Liver (tissue), 8 donors: ENCODE measurements at regions not wholly inside any gene's neighbourhood (a gene's known extent, or its start where the extent isn't known, plus 50 kb on each side); places are given as distances from the start of the nearest gene placed in this dataset.

Source experiments
- DNase-seq: peaks from one replicate; pipeline ENCODE4 v3.0.0-alpha.2; 2017; ENCODE audit warnings: low spot score
- H3K27ac ChIP-seq, 2 donors: one replicate each; pipeline ENCODE4 v1.7.0; 2013; ENCODE audit warnings: inconsistent platforms in 2 of 2, low read length in 2 of 2, control low read depth in 1 of 2, low read depth in 1 of 2, mild to moderate bottlenecking in 1 of 2
- H3K27me3 ChIP-seq, 4 donors: one replicate each; pipeline versions ENCODE4 v1.6.1 to v1.7.0; 2013; ENCODE audit warnings: low read length in 3 of 4, inconsistent platforms in 1 of 4, mild to moderate bottlenecking in 1 of 4, moderate library complexity in 1 of 4; ENCODE audit not compliant: control insufficient read depth in 4 of 4, insufficient read depth in 4 of 4
- H3K36me3 ChIP-seq, 4 donors: one replicate each; pipeline versions ENCODE4 v1.6.1 to v1.7.0; 2013; ENCODE audit warnings: low read length in 3 of 4, mild to moderate bottlenecking in 3 of 4, low read depth in 1 of 4, moderate library complexity in 1 of 4; ENCODE audit not compliant: control insufficient read depth in 4 of 4, insufficient read depth in 3 of 4
- H3K4me1 ChIP-seq, 4 donors: one replicate each; pipeline versions ENCODE4 v1.6.1 to v1.7.0; 2013; ENCODE audit warnings: low read length in 3 of 4, mild to moderate bottlenecking in 3 of 4, moderate library complexity in 1 of 4; ENCODE audit not compliant: control insufficient read depth in 4 of 4, insufficient read depth in 4 of 4
- H3K4me3 ChIP-seq, 3 donors: one replicate each; pipeline versions ENCODE4 v1.6.1 to v1.7.0; 2013; ENCODE audit warnings: low read length in 3 of 3, control low read depth in 1 of 3, low read depth in 1 of 3, mild to moderate bottlenecking in 1 of 3
- H3K9ac ChIP-seq, 2 donors: one replicate each; pipeline ENCODE4 v1.7.0; 2013; ENCODE audit warnings: low read length in 2 of 2, mild to moderate bottlenecking in 2 of 2, moderate library complexity in 2 of 2, control low read depth in 1 of 2, low read depth in 1 of 2
- H3K9me3 ChIP-seq, 4 donors: one replicate each; pipeline versions ENCODE4 v1.6.1 to v1.7.0; 2013; ENCODE audit warnings: low read length in 3 of 4; ENCODE audit not compliant: control insufficient read depth in 4 of 4
- CTCF ChIP-seq: fragments of 150-350 bp; IDR thresholded peaks from 2 replicates; pipeline ENCODE4 v1.5.1; 2017; ENCODE audit warnings: improper control_type of control experiment, low read depth, low read length; ENCODE audit not compliant: missing input control
- EGR1 ChIP-seq, 2 donors: IDR thresholded peaks; 2 replicates each; pipeline ENCODE4 v1.6.1; 2016 to 2018; ENCODE audit warnings: antibody characterized with exemption in 2 of 2, low read depth in 2 of 2
- FOXA1 ChIP-seq: IDR thresholded peaks from 2 replicates; pipeline ENCODE4 v1.6.1; 2016; ENCODE audit warnings: antibody characterized with exemption
- GABPA ChIP-seq, 2 donors: IDR thresholded peaks in 1 of 2; conservative IDR thresholded peaks in 1 of 2; 2 replicates each; pipeline ENCODE4 v1.6.1; 2016; ENCODE audit warnings: antibody characterized with exemption in 2 of 2, mild to moderate bottlenecking in 1 of 2, moderate library complexity in 1 of 2
- HNF4A ChIP-seq, 2 donors: conservative IDR thresholded peaks; 2 replicates each; pipeline ENCODE4 v1.6.1; 2016; ENCODE audit warnings: antibody characterized with exemption in 2 of 2, mild to moderate bottlenecking in 2 of 2
- HNF4G ChIP-seq: IDR thresholded peaks from 2 replicates; pipeline ENCODE4 v1.6.1; 2016; ENCODE audit warnings: antibody characterized with exemption
- JUND ChIP-seq, 2 donors: IDR thresholded peaks; 2 replicates each; pipeline ENCODE4 v1.6.1; 2016; ENCODE audit warnings: antibody characterized with exemption in 2 of 2
- RAD21 ChIP-seq, 2 donors: IDR thresholded peaks; 2 replicates each; pipeline ENCODE4 v1.6.1; 2016; ENCODE audit warnings: antibody characterized with exemption in 2 of 2, mild to moderate bottlenecking in 2 of 2
- RXRA ChIP-seq, 2 donors: IDR thresholded peaks; 2 replicates each; pipeline ENCODE4 v1.6.1; 2017 to 2018; ENCODE audit warnings: antibody characterized with exemption in 2 of 2, mild to moderate bottlenecking in 1 of 2
- SP1 ChIP-seq: IDR thresholded peaks from 2 replicates; pipeline ENCODE4 v1.6.1; 2018; ENCODE audit warnings: antibody characterized with exemption, mild to moderate bottlenecking
- TAF1 ChIP-seq: conservative IDR thresholded peaks from 2 replicates; pipeline ENCODE4 v1.6.1; 2016; ENCODE audit warnings: antibody characterized with exemption, mild to moderate bottlenecking
- YY1 ChIP-seq: IDR thresholded peaks from 2 replicates; pipeline ENCODE4 v1.6.1; 2016; ENCODE audit warnings: antibody characterized with exemption, mild to moderate bottlenecking
- ZBTB33 ChIP-seq: IDR thresholded peaks from 2 replicates; pipeline ENCODE4 v1.6.1; 2016; ENCODE audit warnings: antibody characterized with exemption
- WGBS: extraction: QIAGEN DNeasy Blood & Tissue Kit; methylation state at CpG from one replicate; pipeline ENCODE4 v1.1.7; 2013; 5-methylcytosine and 5-hydroxymethylcytosine counted together
- TF ChIP-seq, protein P1 (sequence below): IDR thresholded peaks from 2 replicates; pipeline ENCODE4 v1.6.1; 2016; ENCODE audit warnings: antibody characterized with exemption
- TF ChIP-seq, protein P2 (sequence below): IDR thresholded peaks from 2 replicates; pipeline ENCODE4 v1.6.1; 2016; ENCODE audit warnings: antibody characterized with exemption, mild to moderate bottlenecking
- TF ChIP-seq, protein P3 (sequence below): IDR thresholded peaks from 2 replicates; pipeline ENCODE4 v1.6.1; 2016; ENCODE audit warnings: antibody characterized with exemption
- donor health status: healthy.
- donor health status: healthy.
- donor health status: healthy.
- donor health status: healthy.
- donor health status: healthy.

DNA sequence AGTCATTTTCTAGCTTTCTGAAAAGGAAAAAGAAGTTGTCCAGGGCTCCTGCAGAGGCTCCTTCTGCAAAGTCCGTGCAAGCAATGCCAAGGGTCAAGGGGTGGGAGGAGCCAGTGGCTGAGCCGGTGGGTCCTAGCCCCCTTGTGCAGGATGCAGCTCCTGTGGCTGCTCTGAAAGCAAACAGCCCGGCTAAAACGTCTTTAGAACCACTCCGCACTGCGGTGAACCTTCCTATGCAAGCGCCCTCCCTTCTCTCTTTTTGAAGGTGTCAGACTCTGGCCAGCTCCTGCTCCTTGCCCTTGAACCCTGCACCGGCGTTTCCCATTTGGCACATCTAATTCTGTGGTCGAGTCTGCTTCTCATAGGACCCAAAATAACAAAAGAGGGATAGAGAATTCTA is 183.1 kb downstream of the UACA start:
- Histone ChIP-seq H3K27ac (no peak overlapping the region), H3K9ac (no peak overlapping the region), H3K4me3 (no peak overlapping the region), H3K36me3 (no peaks in the 10 kb centered on the region), H3K27me3 (no peaks in the 10 kb centered on the region), H3K9me3 (no peaks in the 10 kb centered on the region), H3K4me1 (peaks cover 0 to 5% (median 4%) of the 10 kb centered on the region in 4 donors)
- TF ChIP-seq, protein P1, sequence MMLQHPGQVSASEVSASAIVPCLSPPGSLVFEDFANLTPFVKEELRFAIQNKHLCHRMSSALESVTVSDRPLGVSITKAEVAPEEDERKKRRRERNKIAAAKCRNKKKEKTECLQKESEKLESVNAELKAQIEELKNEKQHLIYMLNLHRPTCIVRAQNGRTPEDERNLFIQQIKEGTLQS, result no peak
- TF ChIP-seq EGR1 (IDR thresholded peaks at IDR 0.05; ENCODE audit: low read depth in 2 of 2) (no peak), RAD21 (IDR thresholded peaks at IDR 0.05) (no peak), CTCF (no peak), GABPA (IDR thresholded peaks at IDR 0.05 in 1 of 2, conservative IDR thresholded peaks at IDR 0.05 in 1 of 2) (no peak), FOXA1 (no peak), RXRA (IDR thresholded peaks at IDR 0.05) (no peak), TAF1 (no peak), ZBTB33 (no peak)
- TF ChIP-seq, protein P2, sequence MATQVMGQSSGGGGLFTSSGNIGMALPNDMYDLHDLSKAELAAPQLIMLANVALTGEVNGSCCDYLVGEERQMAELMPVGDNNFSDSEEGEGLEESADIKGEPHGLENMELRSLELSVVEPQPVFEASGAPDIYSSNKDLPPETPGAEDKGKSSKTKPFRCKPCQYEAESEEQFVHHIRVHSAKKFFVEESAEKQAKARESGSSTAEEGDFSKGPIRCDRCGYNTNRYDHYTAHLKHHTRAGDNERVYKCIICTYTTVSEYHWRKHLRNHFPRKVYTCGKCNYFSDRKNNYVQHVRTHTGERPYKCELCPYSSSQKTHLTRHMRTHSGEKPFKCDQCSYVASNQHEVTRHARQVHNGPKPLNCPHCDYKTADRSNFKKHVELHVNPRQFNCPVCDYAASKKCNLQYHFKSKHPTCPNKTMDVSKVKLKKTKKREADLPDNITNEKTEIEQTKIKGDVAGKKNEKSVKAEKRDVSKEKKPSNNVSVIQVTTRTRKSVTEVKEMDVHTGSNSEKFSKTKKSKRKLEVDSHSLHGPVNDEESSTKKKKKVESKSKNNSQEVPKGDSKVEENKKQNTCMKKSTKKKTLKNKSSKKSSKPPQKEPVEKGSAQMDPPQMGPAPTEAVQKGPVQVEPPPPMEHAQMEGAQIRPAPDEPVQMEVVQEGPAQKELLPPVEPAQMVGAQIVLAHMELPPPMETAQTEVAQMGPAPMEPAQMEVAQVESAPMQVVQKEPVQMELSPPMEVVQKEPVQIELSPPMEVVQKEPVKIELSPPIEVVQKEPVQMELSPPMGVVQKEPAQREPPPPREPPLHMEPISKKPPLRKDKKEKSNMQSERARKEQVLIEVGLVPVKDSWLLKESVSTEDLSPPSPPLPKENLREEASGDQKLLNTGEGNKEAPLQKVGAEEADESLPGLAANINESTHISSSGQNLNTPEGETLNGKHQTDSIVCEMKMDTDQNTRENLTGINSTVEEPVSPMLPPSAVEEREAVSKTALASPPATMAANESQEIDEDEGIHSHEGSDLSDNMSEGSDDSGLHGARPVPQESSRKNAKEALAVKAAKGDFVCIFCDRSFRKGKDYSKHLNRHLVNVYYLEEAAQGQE, result no peak
- TF ChIP-seq, protein P3, sequence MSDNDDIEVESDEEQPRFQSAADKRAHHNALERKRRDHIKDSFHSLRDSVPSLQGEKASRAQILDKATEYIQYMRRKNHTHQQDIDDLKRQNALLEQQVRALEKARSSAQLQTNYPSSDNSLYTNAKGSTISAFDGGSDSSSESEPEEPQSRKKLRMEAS, result no peak
- WGBS, result 56% methylated on average over 10 of the region's 10 CpGs
- DNase-seq, result no peak

- TF ChIP-seq YY1 (no peak), SP1 (no peak), RXRA (IDR thresholded peaks at IDR 0.05) (no peak), JUND (IDR thresholded peaks at IDR 0.05) (no peak), HNF4A (conservative IDR thresholded peaks at IDR 0.05) (no peak), ZBTB33 (no peak), GABPA (IDR thresholded peaks at IDR 0.05 in 1 of 2, conservative IDR thresholded peaks at IDR 0.05 in 1 of 2) (no peak), TAF1 (no peak), HNF4G (no peak)
- TF ChIP-seq, protein P2, result no peak
- DNase-seq, result no peak
These were observed 183.6 kb downstream of the UACA start for GRCh38 chr15:70579766-70580165.

More at GRCh38 chr15:70579766-70580165, 183.6 kb downstream of the UACA start:
- H3K27ac ChIP-seq, result no peak overlapping the region
- no peaks in the 10 kb centered on the region for H3K27me3 ChIP-seq
- H3K4me1 ChIP-seq, result peaks cover 0 to under 1% (median 0%) of the 10 kb centered on the region in 4 donors
- WGBS, result 57% methylated on average over 3 of the region's 3 CpGs
- no peak overlapping the region for H3K4me3 ChIP-seq
- H3K9me3 ChIP-seq, result no peaks in the 10 kb centered on the region
- H3K36me3 ChIP-seq, result no peaks in the 10 kb centered on the region
- H3K9ac ChIP-seq, result no peak overlapping the region
